Spleen (tissue), 7 donors: ENCODE measurements at regions not wholly inside any gene's neighbourhood (a gene's known extent, or its start where the extent isn't known, plus 50 kb on each side); places are given as distances from the start of the nearest gene placed in this dataset.

Source experiments
- CTCF ChIP-seq, 11 experiments: fragments of 200-600 bp in 7 of 11; fragments of 450-650 bp in 4 of 11; sonication (generic) in 4 of 11; IDR thresholded peaks in 8 of 11; conservative IDR thresholded peaks in 3 of 11; 1 replicate in 7 of 11; 2 replicates in 4 of 11; pipeline versions ENCODE4 v1.4.0 to v1.8.0; 2016 to 2021; ENCODE audit warnings: antibody characterized with exemption in 11 of 11, inconsistent platforms in 4 of 11, mild to moderate bottlenecking in 1 of 11
- POLR2AphosphoS5 ChIP-seq, 3 donors: sonication (generic); formaldehyde crosslinking; IDR thresholded peaks; one replicate each; pipeline ENCODE4 v1.5.1; 2017; ENCODE audit warnings: antibody characterized with exemption in 3 of 3
- donor health status: DM: no; HTN: no; CAD: no; lungs with moderate emphysema.
- donor health status: DM: no; HTN: no; CAD: no.
- donor health status: DM: no; HTN: no; CAD: no.

GRCh38 chr15:81941479-81941878 lies 104.3 kb downstream of the MEX3B start:
- TF ChIP-seq CTCF (IDR thresholded peaks at IDR 0.05 in 8 of 11, conservative IDR thresholded peaks at IDR 0.05 in 3 of 11) (no peak), POLR2AphosphoS5 (IDR thresholded peaks at IDR 0.05) (no peak)
